Mammary epithelial cell (primary cell): ENCODE measurements at regions not wholly inside any gene's neighbourhood (a gene's known extent, or its start where the extent isn't known, plus 50 kb on each side); places are given as distances from the start of the nearest gene placed in this dataset.

Source experiments
- EZH2 ChIP-seq: IDR thresholded peaks from 2 replicates; pipeline ENCODE4 v1.6.1; 2012; ENCODE audit warnings: low read length, inconsistent platforms, borderline replicate concordance
- TF ChIP-seq, protein P1 (sequence below), 2 donors: IDR thresholded peaks in 1 of 2; conservative IDR thresholded peaks in 1 of 2; 2 replicates each; pipeline ENCODE4 v1.5.1; 2011 to 2012; ENCODE audit warnings: inconsistent platforms in 2 of 2, low read length in 2 of 2, mild to moderate bottlenecking in 2 of 2, control low read depth in 1 of 2, low read depth in 1 of 2; ENCODE audit not compliant: insufficient read depth in 1 of 2; ENCODE audit errors: extremely low read depth in 1 of 2

DNA sequence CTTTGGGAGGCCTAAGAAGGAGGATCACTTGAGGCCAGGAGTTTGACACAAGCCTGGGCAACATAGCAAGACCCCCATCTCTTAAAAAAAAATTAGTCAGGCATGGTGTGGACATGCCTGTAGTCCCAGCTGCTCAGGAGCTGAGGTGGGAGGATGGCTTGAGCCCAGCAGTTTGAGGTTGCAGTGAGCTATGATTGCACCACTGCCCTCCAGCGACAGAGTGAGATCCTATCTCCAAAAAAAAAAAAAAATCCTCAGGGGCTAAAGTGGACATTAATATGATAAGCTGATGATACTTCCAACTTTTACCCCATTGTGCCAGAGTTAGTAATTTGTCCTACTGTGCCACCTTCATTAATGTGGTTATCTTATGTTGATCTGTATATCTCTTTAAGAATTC is 327.8 kb upstream of the FMN2 start:
- TF ChIP-seq, protein P1, sequence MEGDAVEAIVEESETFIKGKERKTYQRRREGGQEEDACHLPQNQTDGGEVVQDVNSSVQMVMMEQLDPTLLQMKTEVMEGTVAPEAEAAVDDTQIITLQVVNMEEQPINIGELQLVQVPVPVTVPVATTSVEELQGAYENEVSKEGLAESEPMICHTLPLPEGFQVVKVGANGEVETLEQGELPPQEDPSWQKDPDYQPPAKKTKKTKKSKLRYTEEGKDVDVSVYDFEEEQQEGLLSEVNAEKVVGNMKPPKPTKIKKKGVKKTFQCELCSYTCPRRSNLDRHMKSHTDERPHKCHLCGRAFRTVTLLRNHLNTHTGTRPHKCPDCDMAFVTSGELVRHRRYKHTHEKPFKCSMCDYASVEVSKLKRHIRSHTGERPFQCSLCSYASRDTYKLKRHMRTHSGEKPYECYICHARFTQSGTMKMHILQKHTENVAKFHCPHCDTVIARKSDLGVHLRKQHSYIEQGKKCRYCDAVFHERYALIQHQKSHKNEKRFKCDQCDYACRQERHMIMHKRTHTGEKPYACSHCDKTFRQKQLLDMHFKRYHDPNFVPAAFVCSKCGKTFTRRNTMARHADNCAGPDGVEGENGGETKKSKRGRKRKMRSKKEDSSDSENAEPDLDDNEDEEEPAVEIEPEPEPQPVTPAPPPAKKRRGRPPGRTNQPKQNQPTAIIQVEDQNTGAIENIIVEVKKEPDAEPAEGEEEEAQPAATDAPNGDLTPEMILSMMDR (conservative IDR thresholded peaks at IDR 0.05 in 1 of 2, IDR thresholded peaks at IDR 0.05 in 1 of 2; ENCODE audit: extremely low read depth in 1 of 2, insufficient read depth in 1 of 2, low read depth in 1 of 2, low read length in 2 of 2), result no peak
- no peak for TF ChIP-seq EZH2
